OCI-LY3 (cell line): ENCODE measurements at regions not wholly inside any gene's neighbourhood (a gene's known extent, or its start where the extent isn't known, plus 50 kb on each side); places are given as distances from the start of the nearest gene placed in this dataset.

Experiments
- H2AFZ ChIP-seq: fragments of 200-600, 300-600 bp; shearing (Covaris generic); 2 replicates; pipeline ENCODE4 v1.6.0; 2014; ENCODE audit warnings: antibody characterized with exemption, low read depth, low read length
- H3K27ac ChIP-seq: fragments of 200-600, 300-600 bp; sonication (generic); 2 replicates; pipeline ENCODE4 v1.5.1; 2014; ENCODE audit warnings: mild to moderate bottlenecking, low read length, moderate library complexity, mixed read lengths
- H3K27me3 ChIP-seq: fragments of 200-600, 300-600 bp; sonication (generic); 2 replicates; pipeline ENCODE4 v1.6.1; 2014; ENCODE audit warnings: low read depth, low read length, mixed read lengths
- H3K36me3 ChIP-seq: fragments of 200-600, 300-600 bp; sonication (generic); replicated peaks from 2 replicates; pipeline ENCODE3; 2014; ENCODE audit warnings: low read depth, low read length, mixed read lengths
- H3K4me1 ChIP-seq: fragments of 300-600, 200-600 bp; sonication (generic); 2 replicates; pipeline ENCODE4 v1.6.1; 2014; ENCODE audit warnings: low read length, mixed read lengths
- H3K4me2 ChIP-seq: fragments of 200-600, 300-600 bp; sonication (generic); 2 replicates; pipeline ENCODE4 v1.6.1; 2014; ENCODE audit warnings: low read length, mixed read lengths
- H3K4me3 ChIP-seq: fragments of 300-600, 200-600 bp; sonication (generic); 2 replicates; pipeline ENCODE4 v1.5.1; 2014; ENCODE audit warnings: antibody characterized with exemption, mild to moderate bottlenecking, low read length, moderate library complexity
- H3K79me2 ChIP-seq: fragments of 300-600, 200-600 bp; shearing (Covaris generic); 2 replicates; pipeline ENCODE4 v1.6.1; 2014; ENCODE audit warnings: mild to moderate bottlenecking, low read length, mixed read lengths
- H3K9ac ChIP-seq: fragments of 300-600, 200-600 bp; shearing (Covaris generic); 2 replicates; pipeline ENCODE4 v1.6.0; 2014; ENCODE audit warnings: mild to moderate bottlenecking, low read length, moderate library complexity
- H3K9me3 ChIP-seq: fragments of 200-600, 300-600 bp; shearing (Covaris generic); 2 replicates; pipeline ENCODE4 v1.6.1; 2014; ENCODE audit warnings: low read length, mixed read lengths; ENCODE audit not compliant: insufficient read depth
- H4K20me1 ChIP-seq: fragments of 200-600, 300-600 bp; sonication (generic); 2 replicates; pipeline ENCODE4 v1.6.1; 2016; ENCODE audit warnings: low read length, mixed read lengths; ENCODE audit not compliant: insufficient read depth
- CTCF ChIP-seq: fragments of 200-600, 300-600 bp; sonication (generic); IDR thresholded peaks from 2 replicates; pipeline ENCODE4 v1.5.1; 2014; ENCODE audit warnings: antibody characterized with exemption, low read length, low read depth
- EZH2phosphoT487 ChIP-seq: fragments of 200-600 bp; shearing (Covaris generic); IDR thresholded peaks from 2 replicates; pipeline ENCODE4 v1.6.1; 2018; ENCODE audit warnings: antibody characterized with exemption, mixed run types, low read depth

DNA sequence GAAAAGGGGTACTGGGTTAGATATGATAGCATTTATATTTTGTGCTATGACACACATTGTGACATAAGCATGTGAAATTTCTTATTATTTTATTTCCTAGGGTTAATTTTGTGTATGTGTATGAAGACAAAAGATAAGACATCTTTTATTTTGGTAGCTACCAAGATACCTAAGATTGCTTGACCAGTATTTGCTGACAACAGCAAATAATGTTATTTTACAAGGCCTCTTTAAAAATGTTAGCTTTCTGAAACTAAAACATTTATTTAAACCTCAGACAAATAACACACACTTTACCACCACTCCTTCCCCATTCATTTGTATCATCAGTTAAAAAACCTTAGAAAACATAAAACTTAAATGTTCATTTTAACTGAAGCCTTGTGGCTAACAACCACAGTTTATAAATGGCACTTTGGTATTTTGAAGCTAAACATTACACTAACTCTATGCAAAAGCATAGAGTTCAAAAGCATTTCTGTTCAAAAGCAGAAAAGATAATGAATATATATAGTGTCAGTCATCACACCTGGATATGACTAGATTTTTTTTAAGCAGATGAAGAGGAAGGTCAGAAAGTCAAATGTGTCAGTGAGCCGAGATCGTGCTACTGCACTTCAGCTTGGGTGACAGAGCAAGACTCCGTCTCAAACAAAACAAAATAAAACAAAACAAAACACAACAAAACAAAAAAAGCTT is 193.0 kb downstream of the VCY1B start:
- no peaks in the 10 kb centered on the region for H3K9me3 ChIP-seq
- no peaks in the 10 kb centered on the region for H3K36me3 ChIP-seq
- no peaks in the 10 kb centered on the region for H4K20me1 ChIP-seq
- H3K79me2 ChIP-seq = no peaks in the 10 kb centered on the region
- H3K27me3 ChIP-seq = no peaks in the 10 kb centered on the region
- H3K9ac ChIP-seq = no peak overlapping the region
- no peaks in the 10 kb centered on the region for H3K4me1 ChIP-seq
- no peak overlapping the region for H3K4me2 ChIP-seq
- H3K27ac ChIP-seq = no peak overlapping the region
- no peak overlapping the region for H3K4me3 ChIP-seq
- no peak for TF ChIP-seq CTCF
- no peak for TF ChIP-seq EZH2phosphoT487
- H2AFZ ChIP-seq = no peak overlapping the region

- Histone ChIP-seq H3K4me3 (no peak overlapping the region), H4K20me1 (no peaks in the 10 kb centered on the region), H3K79me2 (no peaks in the 10 kb centered on the region), H3K9me3 (no peaks in the 10 kb centered on the region), H3K4me2 (no peak overlapping the region), H3K36me3 (no peaks in the 10 kb centered on the region), H2AFZ (no peak overlapping the region), H3K27ac (no peak overlapping the region), H3K4me1 (no peaks in the 10 kb centered on the region), H3K27me3 (no peaks in the 10 kb centered on the region), H3K9ac (no peak overlapping the region)
- no peak for TF ChIP-seq EZH2phosphoT487
- no peak for TF ChIP-seq CTCF
These were observed 200.2 kb downstream of the VCY1B start for GRCh38 chrY:14255965-14256816.

DNA sequence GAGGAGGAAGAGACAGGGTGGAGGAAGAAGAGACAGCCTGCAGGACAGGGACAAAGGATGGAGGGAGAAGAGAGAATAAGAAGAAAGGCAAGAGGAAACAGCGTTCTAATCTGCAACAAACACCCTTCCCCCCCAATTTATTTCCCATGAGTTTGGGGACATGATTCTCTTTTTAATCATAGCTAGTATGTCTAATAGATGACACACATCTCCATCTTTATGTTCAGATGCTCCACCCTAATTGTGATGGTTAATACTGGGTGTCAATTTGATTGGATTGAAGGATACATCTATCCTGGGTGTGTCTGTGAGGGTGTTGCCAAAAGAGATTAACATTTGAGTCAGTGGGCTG is 200.8 kb downstream of the VCY1B start:
- Histone ChIP-seq H3K4me3 (no peak overlapping the region), H3K4me2 (no peak overlapping the region), H3K9ac (no peak overlapping the region), H3K79me2 (no peaks in the 10 kb centered on the region), H4K20me1 (no peaks in the 10 kb centered on the region), H3K4me1 (no peaks in the 10 kb centered on the region), H3K9me3 (no peaks in the 10 kb centered on the region), H2AFZ (no peak overlapping the region), H3K27ac (no peak overlapping the region), H3K36me3 (no peaks in the 10 kb centered on the region), H3K27me3 (no peaks in the 10 kb centered on the region)
- TF ChIP-seq EZH2phosphoT487 (no peak), CTCF (no peak)

GRCh38 chrY:14277029-14277428 is 221.0 kb downstream of the VCY1B start:
- H3K9me3 ChIP-seq = no peaks in the 10 kb centered on the region
- H3K79me2 ChIP-seq = no peaks in the 10 kb centered on the region
- H3K27ac ChIP-seq = no peak overlapping the region
- H2AFZ ChIP-seq = no peak overlapping the region
- H4K20me1 ChIP-seq = no peaks in the 10 kb centered on the region
- H3K4me3 ChIP-seq = no peak overlapping the region
- no peak overlapping the region for H3K9ac ChIP-seq
- no peaks in the 10 kb centered on the region for H3K36me3 ChIP-seq
- H3K27me3 ChIP-seq = no peaks in the 10 kb centered on the region
- H3K4me2 ChIP-seq = no peak overlapping the region
- TF ChIP-seq CTCF (no peak), EZH2phosphoT487 (no peak)
- no peaks in the 10 kb centered on the region for H3K4me1 ChIP-seq
